Right lung (tissue), 2 donors: ENCODE measurements at regions not wholly inside any gene's neighbourhood (a gene's known extent, or its start where the extent isn't known, plus 50 kb on each side); places are given as distances from the start of the nearest gene placed in this dataset.
A peak's percentile ranks its signal among the peaks of the same experiment; 100 is the strongest.
"Not testable (repeated sequence)": the region's sequence is repeated elsewhere in the genome, so short reads cannot be mapped to it uniquely, and the experiment has no call there.

Source experiments
- DNase-seq, 2 donors: peaks; one replicate each; pipeline ENCODE4 v3.0.0-alpha.2; 2013

GRCh38 chr5:82603033-82603987 is 325.2 kb upstream of the RPS23 start:
- no peak for DNase-seq

GRCh38 chr5:82601861-82602260 is 323.7 kb upstream of the RPS23 start:
- DNase-seq: no peak

GRCh38 chr5:82601077-82601476 is 322.9 kb upstream of the RPS23 start:
- no peak for DNase-seq

GRCh38 chr5:82599692-82600091 is 321.5 kb upstream of the RPS23 start:
- DNase-seq: no peak

GRCh38 chr5:82599030-82599429 is 320.9 kb upstream of the RPS23 start:
- no peak for DNase-seq

GRCh38 chr5:82597437-82597836 is 319.3 kb upstream of the RPS23 start:
- no peak for DNase-seq

GRCh38 chr5:82596451-82596850 is 318.3 kb upstream of the RPS23 start:
- no peak for DNase-seq

GRCh38 chr5:82595113-82595512 is 317.0 kb upstream of the RPS23 start:
- no peak for DNase-seq

GRCh38 chr5:82594097-82594496 is 315.9 kb upstream of the RPS23 start:
- no peak for DNase-seq

- no peak for DNase-seq
Observed at GRCh38 chr5:82593481-82593880, 315.3 kb upstream of the RPS23 start.

- no peak for DNase-seq
Observed at GRCh38 chr5:82591021-82591515, 312.9 kb upstream of the RPS23 start.

- no peak for DNase-seq
Observed at GRCh38 chr5:82590112-82590511, 312.0 kb upstream of the RPS23 start.

- peak; percentile 47 to 48 for DNase-seq
Observed at GRCh38 chr5:82586661-82587310, 308.6 kb upstream of the RPS23 start.

- DNase-seq: peak; percentile 87 to 90
Observed at GRCh38 chr5:82586181-82586580, 308.0 kb upstream of the RPS23 start.

GRCh38 chr5:82584631-82585030 is 306.5 kb upstream of the RPS23 start:
- no peak for DNase-seq

- DNase-seq: not testable (repeated sequence)
Observed at GRCh38 chr5:82583331-82583730, 305.2 kb upstream of the RPS23 start.

GRCh38 chr5:82564963-82565362 is 286.8 kb upstream of the RPS23 start:
- no peak for DNase-seq

GRCh38 chr5:82563745-82564144 is 285.6 kb upstream of the RPS23 start:
- no peak for DNase-seq

GRCh38 chr5:82562696-82563240 is 284.6 kb upstream of the RPS23 start:
- no peak for DNase-seq

GRCh38 chr5:82561797-82562196 is 283.6 kb upstream of the RPS23 start:
- no peak for DNase-seq

- DNase-seq: no peak
Observed at GRCh38 chr5:82560969-82561368, 282.8 kb upstream of the RPS23 start.

GRCh38 chr5:82560561-82560960 is 282.4 kb upstream of the RPS23 start:
- DNase-seq: no peak
